ENCODE measurements at regions not wholly inside any gene's neighbourhood (a gene's known extent, or its start where the extent isn't known, plus 50 kb on each side); places are given as distances from the start of the nearest gene placed in this dataset.

- no peak for DNase-seq (ENCODE audit: extremely low read depth in 1 of 2, low read depth in 1 of 2)
Measured at GRCh38 chr13:85545771-85546170, 253.4 kb downstream of the SLITRK6 start.

- DNase-seq (ENCODE audit: extremely low read depth in 1 of 2, low read depth in 1 of 2): no peak
Measured at GRCh38 chr13:85544756-85545155, 254.5 kb downstream of the SLITRK6 start.

- DNase-seq (ENCODE audit: extremely low read depth in 1 of 2, low read depth in 1 of 2): no peak
Measured at GRCh38 chr13:85543144-85543543, 256.1 kb downstream of the SLITRK6 start.

GRCh38 chr13:85541476-85541875 lies 257.7 kb downstream of the SLITRK6 start:
- no peak for DNase-seq (ENCODE audit: extremely low read depth in 1 of 2, low read depth in 1 of 2)

- DNase-seq (ENCODE audit: extremely low read depth in 1 of 2, low read depth in 1 of 2): no peak
Measured at GRCh38 chr13:85538957-85539356, 260.3 kb downstream of the SLITRK6 start.

- no peak for DNase-seq (ENCODE audit: extremely low read depth in 1 of 2, low read depth in 1 of 2)
Measured at GRCh38 chr13:85537601-85538000, 261.6 kb downstream of the SLITRK6 start.

- no peak for DNase-seq (ENCODE audit: extremely low read depth in 1 of 2, low read depth in 1 of 2)
Measured at GRCh38 chr13:85536706-85537105, 262.5 kb downstream of the SLITRK6 start.

GRCh38 chr13:85535316-85536084 lies 263.7 kb downstream of the SLITRK6 start:
- no peak for DNase-seq (ENCODE audit: extremely low read depth in 1 of 2, low read depth in 1 of 2)

- no peak for DNase-seq (ENCODE audit: extremely low read depth in 1 of 2, low read depth in 1 of 2)
Measured at GRCh38 chr13:85533911-85534310, 265.3 kb downstream of the SLITRK6 start.

- no peak for DNase-seq (ENCODE audit: extremely low read depth in 1 of 2, low read depth in 1 of 2)
Measured at GRCh38 chr13:85529218-85529594, 270.0 kb downstream of the SLITRK6 start.

GRCh38 chr13:85528491-85529217 lies 270.6 kb downstream of the SLITRK6 start:
- DNase-seq (ENCODE audit: extremely low read depth in 1 of 2, low read depth in 1 of 2): no peak

GRCh38 chr13:85527316-85527715 lies 271.9 kb downstream of the SLITRK6 start:
- DNase-seq (ENCODE audit: extremely low read depth in 1 of 2, low read depth in 1 of 2): no peak

GRCh38 chr13:85525411-85525810 lies 273.8 kb downstream of the SLITRK6 start:
- DNase-seq (ENCODE audit: extremely low read depth in 1 of 2, low read depth in 1 of 2): no peak

- DNase-seq (ENCODE audit: extremely low read depth in 1 of 2, low read depth in 1 of 2): no peak
Measured at GRCh38 chr13:85521657-85522056, 277.6 kb downstream of the SLITRK6 start.

GRCh38 chr13:85520445-85520844 lies 278.8 kb downstream of the SLITRK6 start:
- DNase-seq (ENCODE audit: extremely low read depth in 1 of 2, low read depth in 1 of 2): no peak

GRCh38 chr13:85519363-85519762 lies 279.9 kb downstream of the SLITRK6 start:
- no peak for DNase-seq (ENCODE audit: extremely low read depth in 1 of 2, low read depth in 1 of 2)

- DNase-seq (ENCODE audit: extremely low read depth in 1 of 2, low read depth in 1 of 2): no peak
Measured at GRCh38 chr13:85512421-85512820, 286.8 kb downstream of the SLITRK6 start.

GRCh38 chr13:85509512-85509911 lies 289.7 kb downstream of the SLITRK6 start:
- DNase-seq (ENCODE audit: extremely low read depth in 1 of 2, low read depth in 1 of 2): no peak

GRCh38 chr13:85508683-85509329 lies 290.4 kb downstream of the SLITRK6 start:
- no peak for DNase-seq (ENCODE audit: extremely low read depth in 1 of 2, low read depth in 1 of 2)

GRCh38 chr13:85503797-85504196 lies 295.4 kb downstream of the SLITRK6 start:
- DNase-seq (ENCODE audit: extremely low read depth in 1 of 2, low read depth in 1 of 2): no peak

- no peak for DNase-seq (ENCODE audit: extremely low read depth in 1 of 2, low read depth in 1 of 2)
Measured at GRCh38 chr13:85501616-85502015, 297.6 kb downstream of the SLITRK6 start.

- no peak for DNase-seq (ENCODE audit: extremely low read depth in 1 of 2, low read depth in 1 of 2)
Measured at GRCh38 chr13:85500696-85501256, 298.4 kb downstream of the SLITRK6 start.
